SH-SY5Y (cell line): ENCODE measurements at regions not wholly inside any gene's neighbourhood (a gene's known extent, or its start where the extent isn't known, plus 50 kb on each side); places are given as distances from the start of the nearest gene placed in this dataset.

Experiments
- GATA2 ChIP-seq: IDR thresholded peaks from 2 replicates; pipeline ENCODE4 v1.6.1; 2011; ENCODE audit warnings: mild to moderate bottlenecking, low read depth, low read length
- GATA3 ChIP-seq: IDR thresholded peaks from 2 replicates; pipeline ENCODE4 v1.6.1; 2011; ENCODE audit warnings: low read depth, mild to moderate bottlenecking, low read length, moderate library complexity

GRCh38 chr4:110793890-110794554 lies 171.1 kb upstream of the PITX2 start:
- no peak for TF ChIP-seq GATA3
- TF ChIP-seq GATA2: no peak

GRCh38 chr4:110795971-110796370 lies 173.1 kb upstream of the PITX2 start:
- no peak for TF ChIP-seq GATA2
- TF ChIP-seq GATA3: no peak

DNA sequence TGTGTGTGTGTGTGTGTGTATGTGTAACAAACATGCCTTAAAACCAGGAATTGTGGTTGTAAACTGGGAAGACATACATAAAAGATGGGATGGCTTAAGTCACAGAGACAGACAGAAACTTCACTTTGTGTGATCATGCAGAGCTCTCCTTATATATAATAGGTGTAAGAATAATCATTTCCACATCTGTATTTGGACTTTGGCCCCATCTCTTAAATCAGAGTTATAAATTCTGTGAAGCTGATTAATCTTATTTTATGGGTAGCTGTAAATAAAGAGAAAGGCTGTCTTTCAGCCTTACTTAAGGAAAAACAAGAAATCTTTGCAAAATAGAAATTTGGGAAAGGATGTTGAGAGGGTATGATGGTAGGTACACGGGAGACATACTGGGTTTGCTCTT lies 174.6 kb upstream of the PITX2 start:
- TF ChIP-seq GATA2 (no peak), GATA3 (no peak)

DNA sequence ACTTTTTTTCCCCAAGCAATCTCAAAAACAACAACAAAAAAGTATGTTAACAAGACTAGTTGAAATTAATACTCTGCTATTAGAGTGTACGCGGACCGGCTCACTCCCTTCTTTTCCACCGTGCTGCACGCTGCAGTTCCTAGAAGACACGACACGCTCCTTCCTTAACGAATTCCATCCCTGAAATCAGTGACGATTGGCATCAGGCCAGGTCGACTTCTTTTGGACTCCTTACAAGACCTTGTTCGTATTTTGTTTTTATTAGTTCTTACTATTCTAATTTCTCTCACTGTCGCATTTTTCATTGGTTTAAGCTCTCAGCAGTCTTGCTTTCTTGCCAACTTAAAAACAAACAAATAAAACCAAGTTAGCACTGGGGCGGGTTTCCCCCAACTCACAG lies 175.8 kb upstream of the PITX2 start:
- TF ChIP-seq GATA2 (no peak), GATA3 (no peak)

DNA sequence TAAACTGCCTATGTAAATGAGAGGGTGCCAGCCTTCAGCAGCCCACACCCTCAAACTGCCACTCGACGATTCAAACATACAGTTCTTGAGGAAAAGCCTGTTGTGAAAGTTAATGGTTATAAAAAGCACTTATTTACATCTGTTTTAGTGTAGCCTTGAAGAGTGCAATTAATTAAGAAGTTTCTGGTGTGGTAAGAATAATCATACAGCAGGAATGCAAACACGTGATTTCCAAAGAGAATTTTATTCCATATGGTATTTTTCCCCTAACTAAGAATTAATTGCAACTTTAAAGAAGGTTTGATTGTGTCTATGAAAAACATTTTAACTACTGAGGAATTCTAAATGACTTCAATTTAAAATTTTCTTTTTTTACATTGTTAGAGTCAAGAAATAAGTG lies 176.3 kb upstream of the PITX2 start:
- TF ChIP-seq GATA2: no peak
- no peak for TF ChIP-seq GATA3

- TF ChIP-seq GATA2 (no peak), GATA3 (no peak)
Measured at GRCh38 chr4:110801591-110801990, 178.7 kb upstream of the PITX2 start.

- no peak for TF ChIP-seq GATA3
- TF ChIP-seq GATA2: no peak
Measured at GRCh38 chr4:110808351-110808878, 185.5 kb upstream of the PITX2 start.

- no peak for TF ChIP-seq GATA3
- no peak for TF ChIP-seq GATA2
Measured at GRCh38 chr4:110815950-110816349, 193.1 kb upstream of the PITX2 start.

GRCh38 chr4:110816367-110816766 lies 193.5 kb upstream of the PITX2 start:
- TF ChIP-seq GATA3: no peak
- TF ChIP-seq GATA2: no peak

- no peak for TF ChIP-seq GATA2
Measured at GRCh38 chr4:110821186-110821585, 198.3 kb upstream of the PITX2 start.

GRCh38 chr4:110823251-110823650 lies 200.4 kb upstream of the PITX2 start:
- no peak for TF ChIP-seq GATA3
- TF ChIP-seq GATA2: no peak

- no peak for TF ChIP-seq GATA3
- no peak for TF ChIP-seq GATA2
Measured at GRCh38 chr4:110824344-110824743, 201.5 kb upstream of the PITX2 start.

- TF ChIP-seq GATA2 (no peak), GATA3 (no peak)
Measured at GRCh38 chr4:110826656-110827055, 203.8 kb upstream of the PITX2 start.

- TF ChIP-seq GATA2: no peak
- no peak for TF ChIP-seq GATA3
Measured at GRCh38 chr4:110830461-110830860, 207.6 kb upstream of the PITX2 start.

GRCh38 chr4:110837896-110838450 lies 215.1 kb upstream of the PITX2 start:
- TF ChIP-seq GATA2 (no peak), GATA3 (no peak)

GRCh38 chr4:110840221-110840654 lies 217.4 kb upstream of the PITX2 start:
- TF ChIP-seq GATA3: no peak
- TF ChIP-seq GATA2: no peak
